AG04449 (cell line): ENCODE measurements at regions not wholly inside any gene's neighbourhood (a gene's known extent, or its start where the extent isn't known, plus 50 kb on each side); places are given as distances from the start of the nearest gene placed in this dataset.
"Not testable (repeated sequence)": the region's sequence is repeated elsewhere in the genome, so short reads cannot be mapped to it uniquely, and the experiment has no call there.

Experiments used
- CTCF ChIA-PET: fragments of 350-600 bp; formaldehyde crosslinking; extraction: SDS; loops from one replicate; lab custom pipeline; 2021; ENCODE audit warnings: antibody characterized with exemption; lab: Yijun Ruan, JAX
- POLR2A ChIA-PET: fragments of 400-600, 350-600 bp; formaldehyde crosslinking; extraction: SDS; loops from one replicate; lab custom pipeline; 2020; ENCODE audit warnings: antibody characterized with exemption, inconsistent platforms; lab: Yijun Ruan, JAX
- DNase-seq: peaks from one replicate; pipeline ENCODE4 v3.0.0-alpha.2; 2010; ENCODE audit warnings: low read depth, low spot score
- H3K4me3 ChIP-seq: 2 replicates; pipeline ENCODE4 v1.5.1; 2011; ENCODE audit warnings: low read depth, mild to moderate bottlenecking, control low read depth, low read length
- TF ChIP-seq, protein P1 (sequence below): IDR thresholded peaks from one replicate; pipeline ENCODE4 v1.5.1; 2011; ENCODE audit warnings: mild to moderate bottlenecking, moderate library complexity, low read length, control low read depth, inconsistent platforms; ENCODE audit not compliant: insufficient read depth; ENCODE audit errors: missing control alignments

DNA sequence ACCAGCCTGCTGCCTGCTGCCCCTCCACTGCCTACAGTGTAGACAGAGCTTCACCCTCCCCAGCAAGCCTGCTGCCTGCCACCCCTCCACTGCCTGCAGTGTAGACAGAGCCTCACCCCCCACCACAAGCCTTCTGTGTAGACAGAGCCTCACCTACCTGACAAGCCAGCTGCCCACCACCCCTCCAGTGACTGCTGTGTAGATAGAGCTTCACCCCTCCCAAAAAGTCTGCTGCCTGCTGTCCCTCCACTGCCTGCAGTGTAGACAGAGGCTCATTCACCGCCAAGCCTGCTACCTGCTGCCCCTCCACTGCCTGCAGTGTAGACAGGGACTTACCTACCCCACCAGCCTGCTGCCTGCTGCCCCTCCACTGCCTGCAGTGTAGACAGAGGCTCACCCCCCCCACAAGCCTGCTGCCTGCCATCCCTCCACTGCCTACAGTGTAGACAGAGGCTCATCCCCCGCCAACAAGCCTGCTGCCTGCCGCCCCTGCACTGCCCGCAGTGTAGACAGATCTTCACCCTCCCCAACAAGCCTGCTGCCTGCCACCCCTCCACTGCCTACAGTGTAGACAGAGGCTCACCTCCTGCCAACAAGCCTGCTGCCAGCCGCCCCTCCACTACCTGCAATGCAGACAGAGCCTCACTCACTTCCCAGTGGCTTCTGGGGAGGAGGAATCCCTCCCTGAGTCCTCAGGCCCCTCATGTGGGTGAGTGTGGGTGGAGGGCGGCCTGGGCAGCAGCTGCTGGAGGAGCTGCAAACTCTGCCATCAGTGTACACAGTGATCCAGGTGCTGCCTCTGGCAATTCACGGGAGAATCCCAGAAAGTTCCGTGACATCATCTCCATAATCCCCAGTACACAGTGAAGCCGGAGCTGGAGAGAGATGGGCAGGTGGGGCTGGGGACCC is 140.9 kb downstream of the DLL1 start:
- POLR2A ChIA-PET: no interaction called here
- H3K4me3 ChIP-seq: no peak overlapping the region
- no peak for DNase-seq
- CTCF ChIA-PET: no interaction called here
- TF ChIP-seq, protein P1, sequence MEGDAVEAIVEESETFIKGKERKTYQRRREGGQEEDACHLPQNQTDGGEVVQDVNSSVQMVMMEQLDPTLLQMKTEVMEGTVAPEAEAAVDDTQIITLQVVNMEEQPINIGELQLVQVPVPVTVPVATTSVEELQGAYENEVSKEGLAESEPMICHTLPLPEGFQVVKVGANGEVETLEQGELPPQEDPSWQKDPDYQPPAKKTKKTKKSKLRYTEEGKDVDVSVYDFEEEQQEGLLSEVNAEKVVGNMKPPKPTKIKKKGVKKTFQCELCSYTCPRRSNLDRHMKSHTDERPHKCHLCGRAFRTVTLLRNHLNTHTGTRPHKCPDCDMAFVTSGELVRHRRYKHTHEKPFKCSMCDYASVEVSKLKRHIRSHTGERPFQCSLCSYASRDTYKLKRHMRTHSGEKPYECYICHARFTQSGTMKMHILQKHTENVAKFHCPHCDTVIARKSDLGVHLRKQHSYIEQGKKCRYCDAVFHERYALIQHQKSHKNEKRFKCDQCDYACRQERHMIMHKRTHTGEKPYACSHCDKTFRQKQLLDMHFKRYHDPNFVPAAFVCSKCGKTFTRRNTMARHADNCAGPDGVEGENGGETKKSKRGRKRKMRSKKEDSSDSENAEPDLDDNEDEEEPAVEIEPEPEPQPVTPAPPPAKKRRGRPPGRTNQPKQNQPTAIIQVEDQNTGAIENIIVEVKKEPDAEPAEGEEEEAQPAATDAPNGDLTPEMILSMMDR: no peak

DNA sequence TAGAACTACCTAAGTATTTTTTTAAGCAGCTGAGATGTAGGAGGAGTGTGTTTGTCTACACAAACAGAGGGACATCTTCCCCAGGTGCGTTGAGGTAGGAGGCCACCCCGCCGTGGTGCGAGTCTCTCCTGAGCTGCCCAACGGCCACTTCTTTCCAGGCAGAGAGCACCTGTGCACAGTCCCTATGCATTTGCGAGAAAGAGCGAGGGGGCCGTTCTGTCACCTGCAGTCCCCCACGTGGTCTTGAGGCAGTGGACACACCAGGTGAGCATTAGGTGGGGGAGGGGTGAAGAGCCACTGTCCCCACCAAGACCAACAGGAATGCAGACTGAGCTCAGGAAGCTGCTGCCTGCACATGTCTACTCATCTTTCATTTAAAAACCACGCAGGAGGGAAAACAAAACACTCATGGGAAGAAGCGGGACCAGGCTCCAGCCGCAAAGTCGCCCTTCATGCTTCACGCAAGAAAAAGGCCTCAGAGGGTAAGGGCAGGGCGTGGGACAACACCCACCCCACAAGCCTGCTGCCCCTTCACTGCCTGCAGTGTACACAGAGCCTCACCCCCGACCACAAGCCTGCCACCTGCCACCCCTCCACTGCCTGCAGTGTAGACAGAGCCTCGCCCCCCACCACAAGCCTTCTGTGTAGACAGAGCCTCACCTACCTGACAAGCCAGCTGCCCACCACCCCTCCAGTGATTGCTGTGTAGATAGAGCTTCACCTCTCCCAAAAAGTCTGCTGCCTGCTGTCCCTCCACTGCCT is 142.0 kb downstream of the DLL1 start:
- ChIA-PET CTCF (no interaction called here), POLR2A (no interaction called here)
- DNase-seq: no peak
- H3K4me3 ChIP-seq: no peak overlapping the region
- TF ChIP-seq, protein P1: no peak

DNA sequence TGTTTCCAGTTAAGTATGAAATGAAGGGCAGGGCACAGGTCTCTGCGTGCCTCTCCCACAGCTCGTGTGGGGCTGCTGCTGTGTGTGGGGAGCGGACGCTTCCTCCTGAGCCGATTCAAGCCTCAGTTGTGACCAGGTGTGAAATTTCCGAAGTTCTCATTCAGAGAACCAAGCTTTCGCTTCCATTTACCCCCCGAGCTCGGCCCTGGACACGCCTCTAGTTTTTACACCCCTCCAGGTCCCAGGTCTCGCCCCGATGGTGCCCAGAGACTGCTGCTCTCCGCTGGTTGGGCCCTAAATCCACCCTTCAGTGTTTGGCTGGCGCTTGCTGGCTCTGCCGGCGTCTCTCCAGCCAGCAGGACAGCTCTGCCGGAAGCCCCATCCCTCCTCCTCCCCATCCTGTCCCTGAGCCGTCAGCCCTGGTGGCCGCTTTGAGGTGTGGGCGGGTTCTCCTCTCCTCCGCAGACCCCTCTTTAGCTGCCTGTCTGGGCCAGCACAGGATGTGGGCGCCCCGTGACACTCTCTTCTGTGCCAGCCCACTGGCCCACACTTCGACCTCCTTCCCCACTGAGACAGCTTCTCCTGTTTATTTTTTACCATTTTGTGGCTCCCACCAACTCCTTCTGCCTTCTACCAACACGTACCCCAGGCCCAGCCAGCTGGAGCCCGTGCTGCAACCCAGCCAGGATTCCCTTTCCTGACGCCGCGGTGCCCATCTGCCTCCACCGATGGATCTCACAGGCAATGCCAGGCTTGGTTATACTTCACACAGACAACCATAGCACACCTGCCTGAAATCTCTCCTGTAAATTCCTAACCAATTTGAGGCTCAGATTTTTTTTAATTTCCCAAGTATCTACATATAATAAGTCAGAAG is 142.8 kb downstream of the DLL1 start:
- TF ChIP-seq, protein P1: no peak
- ChIA-PET CTCF (no interaction called here), POLR2A (no interaction called here)
- no peak for DNase-seq
- no peak overlapping the region for H3K4me3 ChIP-seq

DNA sequence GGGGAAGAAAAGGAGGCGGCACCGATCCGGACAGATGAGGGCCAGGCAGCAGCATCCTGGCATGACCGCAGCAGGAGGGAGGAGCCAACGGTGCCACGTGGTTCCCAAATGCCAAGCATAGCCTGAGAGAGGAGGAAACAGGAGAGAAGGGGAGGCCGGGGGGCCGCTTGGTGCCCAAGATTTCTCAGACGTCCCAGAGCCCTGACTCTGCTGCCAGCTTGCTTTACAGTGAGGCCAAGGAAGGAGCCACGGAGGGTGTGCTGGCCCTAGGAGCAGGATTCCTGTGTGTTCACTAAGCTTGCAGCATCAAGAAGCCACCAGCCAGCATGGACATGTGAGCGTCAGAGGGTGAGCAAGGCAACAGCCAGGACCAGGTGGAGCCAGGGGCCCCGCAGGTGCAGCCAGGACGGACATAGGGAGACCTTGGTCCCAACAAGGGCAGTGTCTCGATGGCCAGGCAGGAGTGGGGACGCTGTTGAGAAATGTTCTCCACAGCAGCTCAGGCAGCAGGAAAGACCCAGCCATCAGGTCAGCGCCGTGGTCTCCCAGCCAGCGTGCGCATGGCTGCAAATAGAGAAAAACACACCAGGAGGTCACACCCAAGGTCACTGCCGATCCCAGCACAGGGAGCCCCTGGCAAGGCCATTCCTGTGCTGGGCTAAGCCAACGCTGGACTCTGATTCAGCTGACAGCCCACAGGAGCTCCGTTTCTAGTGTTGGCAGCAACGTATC is 143.7 kb downstream of the DLL1 start:
- CTCF ChIA-PET: no interaction called here
- POLR2A ChIA-PET: no interaction called here
- no peak for DNase-seq
- no peak overlapping the region for H3K4me3 ChIP-seq
- TF ChIP-seq, protein P1: no peak

DNA sequence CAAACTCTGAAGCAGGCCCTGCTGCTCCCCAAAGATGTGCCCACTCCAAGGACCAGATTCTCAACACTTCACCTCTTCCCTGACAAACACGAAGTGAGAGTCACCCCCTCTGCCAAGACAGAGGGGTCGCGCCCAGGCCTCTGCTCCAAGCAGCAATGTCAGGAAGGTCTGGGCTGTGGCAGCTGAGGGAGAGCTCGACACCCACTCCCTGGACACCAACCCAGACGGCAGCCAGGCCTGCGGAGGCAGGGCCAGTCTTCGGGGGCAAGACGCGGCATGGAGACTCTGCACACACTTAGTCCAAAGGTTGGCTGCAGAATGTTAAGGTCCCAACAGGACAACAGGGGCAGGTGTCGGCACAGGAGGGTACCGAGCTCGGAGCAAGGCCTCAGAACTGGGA is 144.2 kb downstream of the DLL1 start:
- POLR2A ChIA-PET: no interaction called here
- CTCF ChIA-PET: no interaction called here
- TF ChIP-seq, protein P1: no peak
- no peak for DNase-seq
- H3K4me3 ChIP-seq: no peak overlapping the region

DNA sequence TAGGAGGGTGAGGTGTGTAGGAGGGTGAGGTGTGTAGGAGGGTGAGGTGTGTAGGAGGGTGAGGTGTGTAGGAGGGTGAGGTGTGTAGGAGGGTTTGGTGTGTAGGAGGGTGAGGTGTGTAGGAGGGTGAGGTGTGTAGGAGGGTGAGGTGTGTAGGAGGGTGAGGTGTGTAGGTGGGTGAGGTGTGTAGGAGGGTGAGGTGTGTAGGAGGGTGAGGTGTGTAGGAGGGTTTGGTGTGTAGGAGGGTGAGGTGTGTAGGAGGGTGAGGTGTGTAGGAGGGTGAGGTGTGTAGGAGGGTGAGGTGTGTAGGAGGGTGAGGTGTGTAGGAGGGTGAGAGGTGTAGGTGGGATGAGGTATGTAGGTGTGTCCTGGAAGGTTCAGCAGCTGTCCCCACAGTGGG is 144.7 kb downstream of the DLL1 start:
- H3K4me3 ChIP-seq, POLR2A ChIA-PET, CTCF ChIA-PET, DNase-seq: not testable (repeated sequence)

DNA sequence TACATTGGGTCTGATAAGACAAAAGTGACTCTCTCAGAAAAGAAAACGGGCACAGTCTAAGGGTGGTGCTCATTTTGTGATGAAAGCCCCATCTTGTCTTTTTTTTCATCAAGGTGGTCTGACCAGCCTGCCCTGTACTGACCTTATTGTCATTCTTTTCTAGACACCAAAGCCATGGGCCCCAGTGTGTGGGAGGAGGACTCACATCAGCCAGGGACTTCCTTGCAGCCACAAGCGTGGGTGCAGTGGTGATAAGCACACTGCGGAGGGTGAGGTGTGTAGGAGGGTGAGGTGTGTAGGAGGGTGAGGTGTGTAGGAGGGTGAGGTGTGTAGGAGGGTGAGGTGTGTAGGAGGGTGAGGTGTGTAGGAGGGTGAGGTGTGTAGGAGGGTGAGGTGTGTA is 145.2 kb downstream of the DLL1 start:
- DNase-seq, H3K4me3 ChIP-seq, CTCF ChIA-PET, POLR2A ChIA-PET: not testable (repeated sequence)
